HG02571 (cell line): ENCODE measurements at regions not wholly inside any gene's neighbourhood (a gene's known extent, or its start where the extent isn't known, plus 50 kb on each side); places are given as distances from the start of the nearest gene placed in this dataset.
A peak's percentile ranks its signal among the peaks of the same experiment; 100 is the strongest.

Experiments
- ATAC-seq: cut with Tn5 transposase; IDR thresholded peaks from one replicate; pipeline ENCODE4 v1.9.1; 2021; ENCODE audit warnings: mild to moderate bottlenecking, moderate library complexity; ENCODE audit not compliant: unreplicated experiment

GRCh38 chr2:164032995-164033394 lies 297.2 kb upstream of the FIGN start:
- no peak for ATAC-seq

- ATAC-seq, result no peak
Measured at GRCh38 chr2:164030623-164031022, 294.8 kb upstream of the FIGN start.

- ATAC-seq, result no peak
Measured at GRCh38 chr2:164028814-164029534, 293.2 kb upstream of the FIGN start.

- no peak for ATAC-seq
Measured at GRCh38 chr2:164024396-164024795, 288.6 kb upstream of the FIGN start.

GRCh38 chr2:164023896-164024295 lies 288.1 kb upstream of the FIGN start:
- ATAC-seq, result no peak

GRCh38 chr2:164015328-164016123 lies 279.7 kb upstream of the FIGN start:
- peak; percentile 94 for ATAC-seq

- ATAC-seq, result no peak
Measured at GRCh38 chr2:164014791-164015190, 279.0 kb upstream of the FIGN start.

- no peak for ATAC-seq
Measured at GRCh38 chr2:164014068-164014731, 278.4 kb upstream of the FIGN start.

GRCh38 chr2:164012581-164012980 lies 276.8 kb upstream of the FIGN start:
- no peak for ATAC-seq

GRCh38 chr2:164009756-164010337 lies 274.0 kb upstream of the FIGN start:
- no peak for ATAC-seq

GRCh38 chr2:164008752-164009151 lies 272.9 kb upstream of the FIGN start:
- ATAC-seq, result no peak

GRCh38 chr2:164006704-164007103 lies 270.9 kb upstream of the FIGN start:
- ATAC-seq, result no peak

GRCh38 chr2:164000176-164000575 lies 264.4 kb upstream of the FIGN start:
- no peak for ATAC-seq

GRCh38 chr2:163997466-163997865 lies 261.7 kb upstream of the FIGN start:
- no peak for ATAC-seq

- ATAC-seq, result no peak
Measured at GRCh38 chr2:163990541-163990940, 254.7 kb upstream of the FIGN start.

- ATAC-seq, result no peak
Measured at GRCh38 chr2:163990101-163990500, 254.3 kb upstream of the FIGN start.

- ATAC-seq, result no peak
Measured at GRCh38 chr2:163987175-163987940, 251.6 kb upstream of the FIGN start.

GRCh38 chr2:163984986-163985385 lies 249.2 kb upstream of the FIGN start:
- no peak for ATAC-seq

- ATAC-seq, result no peak
Measured at GRCh38 chr2:163983911-163984310, 248.1 kb upstream of the FIGN start.

- no peak for ATAC-seq
Measured at GRCh38 chr2:163982938-163983337, 247.1 kb upstream of the FIGN start.

- ATAC-seq, result no peak
Measured at GRCh38 chr2:163974766-163975165, 239.0 kb upstream of the FIGN start.
